B cell (primary cell): ENCODE measurements at regions not wholly inside any gene's neighbourhood (a gene's known extent, or its start where the extent isn't known, plus 50 kb on each side); places are given as distances from the start of the nearest gene placed in this dataset.

Experiments
- ATAC-seq: fragments of 200-7000 bp; cut with Tn5 transposase; one replicate; pipeline ENCODE4 v1.10.0; 2021; ENCODE audit warnings: low read depth, mild to moderate bottlenecking, moderate number of reproducible peaks, moderate library complexity
- CTCF ChIA-PET: fragments of 350-600 bp; sonication (Branson Sonifier 250); formaldehyde crosslinking; loops from one replicate; lab custom pipeline; 2021; ENCODE audit warnings: antibody characterized with exemption, inconsistent platforms; lab: Charles Lee
- POLR2A ChIA-PET: fragments of 350-600 bp; sonication (Branson Sonifier 250); formaldehyde crosslinking; loops from one replicate; lab custom pipeline; 2021; ENCODE audit warnings: antibody characterized with exemption; lab: Charles Lee
- DNase-seq: peaks from one replicate; pipeline ENCODE4 v3.0.0; 2013
- H2AFZ ChIP-seq: 2 replicates; pipeline ENCODE4 v1.6.1; 2012; ENCODE audit warnings: mild to moderate bottlenecking, low read depth, low read length; ENCODE audit not compliant: insufficient read depth, poor library complexity, severe bottlenecking
- H3K27ac ChIP-seq, 2 donors: 1 replicate in 1 of 2; 2 replicates in 1 of 2; pipeline ENCODE4 v1.5.1; 2012 to 2013; ENCODE audit warnings: low read length in 2 of 2, mild to moderate bottlenecking in 2 of 2, moderate library complexity in 1 of 2
- H3K27me3 ChIP-seq, 4 experiments: fragments of 200-600 bp in 1 of 4; sonication (generic) in 1 of 4; replicated peaks in 1 of 4; 1 replicate in 2 of 4; 2 replicates in 2 of 4; pipeline versions ENCODE4 v1.6.1 to v1.7.0; 2013 to 2016; ENCODE audit warnings: low read length in 3 of 4, mild to moderate bottlenecking in 2 of 4, mixed read lengths in 1 of 4, moderate library complexity in 1 of 4; ENCODE audit not compliant: insufficient read depth in 4 of 4, control insufficient read depth in 3 of 4; ENCODE audit errors: control extremely low read depth in 1 of 4
- H3K36me3 ChIP-seq, 2 experiments: replicated peaks in 1 of 2; 1 replicate in 1 of 2; 2 replicates in 1 of 2; pipeline versions ENCODE4 v1.6.1 to v1.7.1; 2013; ENCODE audit warnings: low read length in 1 of 2; ENCODE audit not compliant: insufficient read depth in 2 of 2, control insufficient read depth in 1 of 2; ENCODE audit errors: control extremely low read depth in 1 of 2, extremely low read depth in 1 of 2
- H3K4me1 ChIP-seq, 2 donors: fragments of 200-600 bp in 1 of 2; sonication (generic) in 1 of 2; 1 replicate in 1 of 2; 2 replicates in 1 of 2; pipeline versions ENCODE4 v1.5.1 to v1.6.1; 2013 to 2017; ENCODE audit warnings: low read length in 2 of 2; ENCODE audit not compliant: control insufficient read depth in 2 of 2, insufficient read depth in 2 of 2
- H3K4me2 ChIP-seq: replicated peaks from 2 replicates; pipeline ENCODE3; 2012; ENCODE audit warnings: mild to moderate bottlenecking, low read depth, low read length; ENCODE audit not compliant: poor library complexity, severe bottlenecking
- H3K4me3 ChIP-seq, 5 experiments: fragments of 200-600 bp in 1 of 5; sonication (generic) in 1 of 5; 1 replicate in 3 of 5; 2 replicates in 2 of 5; pipeline versions ENCODE4 v1.5.1 to v1.7.0; 2011 to 2016; ENCODE audit warnings: low read length in 4 of 5, mild to moderate bottlenecking in 4 of 5, low read depth in 2 of 5, control low read depth in 1 of 5, moderate library complexity in 1 of 5; ENCODE audit not compliant: insufficient read depth in 1 of 5; ENCODE audit errors: control extremely low read depth in 1 of 5, extremely low read depth in 1 of 5
- H3K79me2 ChIP-seq: fragments of 200-600 bp; sonication (generic); one replicate; pipeline ENCODE4 v1.6.0; 2016; ENCODE audit warnings: low read length; ENCODE audit not compliant: control insufficient read depth, insufficient read depth
- H3K9ac ChIP-seq: fragments of 200-600 bp; sonication (generic); 2 replicates; pipeline ENCODE4 v1.6.1; 2017; ENCODE audit warnings: mild to moderate bottlenecking, low read length, moderate library complexity
- H3K9me3 ChIP-seq, 3 donors: one replicate each; pipeline versions ENCODE4 v1.6.1 to v1.7.1; 2013; ENCODE audit warnings: low read length in 2 of 3; ENCODE audit not compliant: control insufficient read depth in 2 of 3, insufficient read depth in 1 of 3; ENCODE audit errors: control extremely low read depth in 1 of 3
- H4K20me1 ChIP-seq: 2 replicates; pipeline ENCODE4 v1.6.0; 2012; ENCODE audit warnings: mild to moderate bottlenecking, low read length; ENCODE audit not compliant: insufficient read depth, control insufficient read depth, poor library complexity, severe bottlenecking
- H3K27ac Mint-ChIP-seq: one replicate; pipeline ENCODE4 v1.8.0; 2021; ENCODE audit warnings: mixed read lengths
- H3K27me3 Mint-ChIP-seq: one replicate; pipeline ENCODE4 v1.8.0; 2021; ENCODE audit warnings: mixed read lengths
- H3K4me1 Mint-ChIP-seq: one replicate; pipeline ENCODE4 v1.8.0; 2021; ENCODE audit warnings: mixed read lengths
- H3K4me3 Mint-ChIP-seq: one replicate; pipeline ENCODE4 v1.8.0; 2021; ENCODE audit warnings: mixed read lengths
- H3K9me3 Mint-ChIP-seq: one replicate; pipeline ENCODE4 v1.8.0; 2022; ENCODE audit warnings: mixed read lengths; ENCODE audit not compliant: insufficient read depth
- CTCF ChIP-seq: fragments of 200-600 bp; IDR thresholded peaks from one replicate; pipeline ENCODE4 v1.8.0; 2022; ENCODE audit warnings: antibody characterized with exemption, mild to moderate bottlenecking
- EZH2 ChIP-seq: IDR thresholded peaks from 2 replicates; pipeline ENCODE4 v1.6.1; 2012; ENCODE audit warnings: borderline replicate concordance, low read depth, mild to moderate bottlenecking, moderate library complexity, low read length; ENCODE audit not compliant: insufficient read depth, poor library complexity, severe bottlenecking
- WGBS: methylation state at CpG from one replicate; pipeline ENCODE4 v1.1.5; 2013; ENCODE audit warnings: missing lambda C conversion rate; ENCODE audit not compliant: insufficient coverage; 5-methylcytosine and 5-hydroxymethylcytosine counted together
- intact Hi-C: fragments of 100-400 bp; cut with micrococcal nuclease; formaldehyde crosslinking; loops from one replicate; pipeline ENCODE4 v1.10.0; 2022

GRCh38 chr13:91219201-91219600, 128.3 kb upstream of the MIR17HG start:
- Mint-ChIP-seq H3K9me3 (no peaks in the 10 kb centered on the region), H3K27ac (no peak overlapping the region), H3K27me3 (peaks cover 3% of the 10 kb centered on the region), H3K4me1 (no peaks in the 10 kb centered on the region), H3K4me3 (no peak overlapping the region)
- no peaks in the 10 kb centered on the region for H3K9me3 ChIP-seq
- POLR2A ChIA-PET: no interaction called here
- no peaks in the 10 kb centered on the region for H3K79me2 ChIP-seq
- H4K20me1 ChIP-seq: no peaks in the 10 kb centered on the region
- H3K36me3 ChIP-seq: no peaks in the 10 kb centered on the region
- no peaks in the 10 kb centered on the region for H3K4me1 ChIP-seq
- H3K27me3 ChIP-seq: no peaks in the 10 kb centered on the region
- H3K4me3 ChIP-seq: no peak overlapping the region
- no CpG with 5 or more reads among the region's 1 CpG for WGBS
- no peak overlapping the region for H2AFZ ChIP-seq
- ATAC-seq (no peak), DNase-seq (no peak)
- no peak overlapping the region for H3K9ac ChIP-seq
- intact Hi-C loops: no loop called here
- H3K27ac ChIP-seq: no peak overlapping the region
- CTCF ChIA-PET: interaction anchor here (0.6 kb wide), 1 partner anchor 509 kb away, joined by 3 read pairs; no protein-coding TSS in a partner anchor
- TF ChIP-seq EZH2 (no peak), CTCF (no peak)
- H3K4me2 ChIP-seq: no peak overlapping the region

- H3K27ac ChIP-seq: no peak overlapping the region
- no peak overlapping the region for H3K4me3 Mint-ChIP-seq
- intact Hi-C loops: no loop called here
- H3K9ac ChIP-seq: no peak overlapping the region
- H4K20me1 ChIP-seq: no peaks in the 10 kb centered on the region
- no peaks in the 10 kb centered on the region for H3K9me3 ChIP-seq
- TF ChIP-seq EZH2 (no peak), CTCF (no peak)
- H3K4me2 ChIP-seq: no peak overlapping the region
- ChIA-PET POLR2A (no interaction called here), CTCF (no interaction called here)
- H3K79me2 ChIP-seq: no peaks in the 10 kb centered on the region
- H3K27me3 Mint-ChIP-seq: no peaks in the 10 kb centered on the region
- no peaks in the 10 kb centered on the region for H3K36me3 ChIP-seq
- no peaks in the 10 kb centered on the region for H3K9me3 Mint-ChIP-seq
- no peak overlapping the region for H3K4me3 ChIP-seq
- ATAC-seq (no peak), DNase-seq (no peak)
- no peak overlapping the region for H3K27ac Mint-ChIP-seq
- no peaks in the 10 kb centered on the region for H3K4me1 Mint-ChIP-seq
- WGBS: 60% methylated on average over 1 of the region's 1 CpG
- no peak overlapping the region for H2AFZ ChIP-seq
- H3K4me1 ChIP-seq: no peaks in the 10 kb centered on the region
- H3K27me3 ChIP-seq: no peaks in the 10 kb centered on the region
These were observed 126.6 kb upstream of the MIR17HG start for GRCh38 chr13:91220872-91221271.
